ENCODE measurements at regions not wholly inside any gene's neighbourhood (a gene's known extent, or its start where the extent isn't known, plus 50 kb on each side); places are given as distances from the start of the nearest gene placed in this dataset.

GRCh38 chr18:34643989-34644388 lies 66.1 kb upstream of the DTNA start:
- no peak for DNase-seq (ENCODE audit: low read depth)

GRCh38 chr18:34647251-34647650 lies 62.8 kb upstream of the DTNA start:
- DNase-seq (ENCODE audit: low read depth), result no peak

GRCh38 chr18:34648269-34648985 lies 61.7 kb upstream of the DTNA start:
- no peak for DNase-seq (ENCODE audit: low read depth)

- no peak for DNase-seq (ENCODE audit: low read depth)
These were observed 61.0 kb upstream of the DTNA start for GRCh38 chr18:34649080-34649479.

- peak; percentile 47 for DNase-seq (ENCODE audit: low read depth)
These were observed 60.0 kb upstream of the DTNA start for GRCh38 chr18:34650121-34650545.

GRCh38 chr18:34651586-34652369 lies 58.3 kb upstream of the DTNA start:
- no peak for DNase-seq (ENCODE audit: low read depth)

GRCh38 chr18:34655131-34655530 lies 55.0 kb upstream of the DTNA start:
- DNase-seq (ENCODE audit: low read depth), result no peak

- no peak for DNase-seq (ENCODE audit: low read depth)
These were observed 52.1 kb upstream of the DTNA start for GRCh38 chr18:34657860-34658500.

- peak; percentile 94 for DNase-seq (ENCODE audit: low read depth)
These were observed 50.2 kb upstream of the DTNA start for GRCh38 chr18:34659579-34660517.

Data from fibroblast of the conjunctiva (primary cell).